ENCODE measurements at regions not wholly inside any gene's neighbourhood (a gene's known extent, or its start where the extent isn't known, plus 50 kb on each side); places are given as distances from the start of the nearest gene placed in this dataset.

- TF ChIP-seq POLR2A (IDR thresholded peaks at IDR 0.05), result no peak
- no peak for TF ChIP-seq CTCF (IDR thresholded peaks at IDR 0.05)
Observed at GRCh38 chr21:28852706-28853105, 140.0 kb downstream of the LTN1 start.
